ENCODE measurements at regions not wholly inside any gene's neighbourhood (a gene's known extent, or its start where the extent isn't known, plus 50 kb on each side); places are given as distances from the start of the nearest gene placed in this dataset.

DNA sequence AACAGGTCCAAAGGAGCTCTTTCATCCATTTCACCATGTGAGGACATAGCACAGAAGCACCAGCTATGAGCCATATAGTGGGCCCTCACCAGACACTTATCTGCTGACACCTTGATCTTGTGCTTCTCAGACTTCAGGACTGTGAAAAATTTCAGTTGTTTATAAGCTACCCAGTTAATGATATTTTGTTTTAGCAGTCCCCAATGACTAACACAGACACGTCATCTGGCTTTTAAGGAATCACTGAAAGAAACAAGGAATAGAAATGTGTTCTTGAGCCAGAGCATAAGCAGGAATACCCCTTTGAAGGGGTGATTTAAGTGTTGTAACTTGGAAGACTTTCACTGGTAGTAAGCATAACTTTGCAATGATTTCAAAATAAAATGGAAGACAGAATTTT is 214.7 kb upstream of the PTCHD4 start:
- TF ChIP-seq CTCF (IDR thresholded peaks at IDR 0.05; ENCODE audit: low read depth, low read length, missing control alignments) = no peak
- no peak for DNase-seq (ENCODE audit: extremely low read depth, low read depth)

DNA sequence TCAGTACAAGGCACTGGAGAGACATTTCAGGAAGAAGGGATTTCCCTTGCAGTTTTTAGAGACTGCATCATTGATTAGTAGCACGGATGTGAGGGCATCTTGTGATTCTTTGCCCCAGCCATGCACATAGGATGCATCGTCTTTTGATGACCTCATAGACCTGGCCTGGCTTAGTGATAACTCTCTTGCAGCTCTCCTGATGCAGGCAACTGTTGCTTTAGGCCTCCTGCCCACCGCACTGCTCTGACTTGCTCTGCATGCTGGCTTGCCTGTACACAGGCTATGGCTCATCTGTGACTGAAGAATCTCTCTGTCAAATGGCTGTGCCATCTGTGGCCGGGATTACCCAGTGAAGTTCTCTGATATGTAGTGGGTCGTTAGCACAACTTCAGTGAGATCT is 207.7 kb upstream of the PTCHD4 start:
- H3K4me3 ChIP-seq (replicated peaks; ENCODE audit: low read depth, low read length) = no peak overlapping the region
- TF ChIP-seq CTCF (IDR thresholded peaks at IDR 0.05; ENCODE audit: low read depth, low read length, missing control alignments) = no peak
- DNase-seq (ENCODE audit: extremely low read depth, low read depth) = no peak

More for the DNA sequence above, 214.7 kb upstream of the PTCHD4 start:
- no peak overlapping the region for H3K4me3 ChIP-seq (replicated peaks; ENCODE audit: low read depth, low read length)

- DNase-seq (ENCODE audit: extremely low read depth, low read depth) = no peak
- TF ChIP-seq CTCF (IDR thresholded peaks at IDR 0.05; ENCODE audit: low read depth, low read length, missing control alignments) = no peak
- H3K4me3 ChIP-seq (replicated peaks; ENCODE audit: low read depth, low read length) = no peak overlapping the region
Measured at GRCh38 chr6:48315915-48316314, 204.9 kb upstream of the PTCHD4 start.

DNA sequence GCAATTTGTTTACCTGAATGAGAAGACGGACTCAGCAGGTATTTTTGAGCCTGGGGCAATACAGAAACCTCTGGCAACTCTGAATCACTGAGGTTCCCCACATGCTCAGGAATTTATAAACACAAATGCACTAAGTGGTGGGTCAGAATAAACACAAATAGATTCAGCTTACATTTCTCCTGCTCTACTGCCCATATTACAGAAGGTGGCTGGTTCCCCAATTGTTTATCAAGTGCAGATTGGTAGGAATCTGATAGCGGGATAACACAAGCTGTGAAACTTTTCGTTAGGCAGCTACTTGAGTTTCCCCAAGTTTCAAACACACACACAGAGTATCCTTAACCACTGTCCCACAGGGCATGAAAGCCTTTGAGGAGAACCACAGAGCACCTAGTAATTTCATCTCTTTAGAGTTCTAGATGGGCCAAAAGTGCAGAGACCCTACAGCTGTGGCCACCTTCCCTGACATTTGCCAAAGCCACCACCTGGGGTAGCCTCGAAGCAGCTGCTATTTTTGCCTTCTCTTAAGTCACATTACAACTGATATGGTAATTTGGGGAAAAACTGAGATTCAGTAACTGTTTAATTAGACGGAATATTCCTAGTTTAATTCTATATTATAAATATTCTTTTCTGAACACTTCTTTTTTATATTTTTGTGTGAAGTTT is 204.2 kb upstream of the PTCHD4 start:
- no peak for DNase-seq (ENCODE audit: extremely low read depth, low read depth)
- H3K4me3 ChIP-seq (replicated peaks; ENCODE audit: low read depth, low read length) = no peak overlapping the region
- TF ChIP-seq CTCF (IDR thresholded peaks at IDR 0.05; ENCODE audit: low read depth, low read length, missing control alignments) = no peak

GRCh38 chr6:48311301-48311700 is 200.3 kb upstream of the PTCHD4 start:
- TF ChIP-seq CTCF (IDR thresholded peaks at IDR 0.05; ENCODE audit: low read depth, low read length, missing control alignments) = no peak
- H3K4me3 ChIP-seq (replicated peaks; ENCODE audit: low read depth, low read length) = no peak overlapping the region
- no peak for DNase-seq (ENCODE audit: extremely low read depth, low read depth)

GRCh38 chr6:48307573-48307972 is 196.6 kb upstream of the PTCHD4 start:
- no peak for DNase-seq (ENCODE audit: extremely low read depth, low read depth)
- no peak overlapping the region for H3K4me3 ChIP-seq (replicated peaks; ENCODE audit: low read depth, low read length)
- TF ChIP-seq CTCF (IDR thresholded peaks at IDR 0.05; ENCODE audit: low read depth, low read length, missing control alignments) = no peak

GRCh38 chr6:48290595-48290994 is 179.6 kb upstream of the PTCHD4 start:
- DNase-seq (ENCODE audit: extremely low read depth, low read depth) = no peak
- TF ChIP-seq CTCF (IDR thresholded peaks at IDR 0.05; ENCODE audit: low read depth, low read length, missing control alignments) = no peak
- H3K4me3 ChIP-seq (replicated peaks; ENCODE audit: low read depth, low read length) = no peak overlapping the region
